GM19463 (cell line): ENCODE measurements at regions not wholly inside any gene's neighbourhood (a gene's known extent, or its start where the extent isn't known, plus 50 kb on each side); places are given as distances from the start of the nearest gene placed in this dataset.
"Not testable (repeated sequence)": the region's sequence is repeated elsewhere in the genome, so short reads cannot be mapped to it uniquely, and the experiment has no call there.

Experiments used
- ATAC-seq: cut with Tn5 transposase; IDR thresholded peaks from one replicate; pipeline ENCODE4 v1.9.1; 2021; ENCODE audit warnings: mild to moderate bottlenecking, moderate library complexity; ENCODE audit not compliant: unreplicated experiment

- no peak for ATAC-seq
Observed at GRCh38 chr10:44118500-44118899, 266.4 kb downstream of the CXCL12 start.

- ATAC-seq, result no peak
Observed at GRCh38 chr10:44116474-44116873, 268.4 kb downstream of the CXCL12 start.

- no peak for ATAC-seq
Observed at GRCh38 chr10:44115516-44115915, 269.4 kb downstream of the CXCL12 start.

- no peak for ATAC-seq
Observed at GRCh38 chr10:44114441-44114840, 270.5 kb downstream of the CXCL12 start.

- not testable (repeated sequence) for ATAC-seq
Observed at GRCh38 chr10:44112280-44112679, 272.6 kb downstream of the CXCL12 start.

- no peak for ATAC-seq
Observed at GRCh38 chr10:44105696-44106095, 279.2 kb downstream of the CXCL12 start.

GRCh38 chr10:44102726-44103255 is 282.1 kb downstream of the CXCL12 start:
- ATAC-seq, result no peak

- no peak for ATAC-seq
Observed at GRCh38 chr10:44101082-44101481, 283.8 kb downstream of the CXCL12 start.

- ATAC-seq, result no peak
Observed at GRCh38 chr10:44099511-44099910, 285.4 kb downstream of the CXCL12 start.

GRCh38 chr10:44096217-44096616 is 288.7 kb downstream of the CXCL12 start:
- not testable (repeated sequence) for ATAC-seq

GRCh38 chr10:44089671-44090070 is 295.2 kb downstream of the CXCL12 start:
- ATAC-seq, result no peak

GRCh38 chr10:44087403-44087802 is 297.5 kb downstream of the CXCL12 start:
- ATAC-seq, result no peak

- no peak for ATAC-seq
Observed at GRCh38 chr10:44083719-44084400, 301.0 kb downstream of the CXCL12 start.

GRCh38 chr10:44071479-44071878 is 313.4 kb downstream of the CXCL12 start:
- ATAC-seq, result no peak

GRCh38 chr10:44070282-44070681 is 314.6 kb downstream of the CXCL12 start:
- ATAC-seq, result no peak

- no peak for ATAC-seq
Observed at GRCh38 chr10:44069573-44069972, 315.3 kb downstream of the CXCL12 start.

- no peak for ATAC-seq
Observed at GRCh38 chr10:44068716-44069482, 316.0 kb downstream of the CXCL12 start.

- ATAC-seq, result no peak
Observed at GRCh38 chr10:44067432-44067831, 317.5 kb downstream of the CXCL12 start.

- ATAC-seq, result no peak
Observed at GRCh38 chr10:44066527-44067255, 318.2 kb downstream of the CXCL12 start.

GRCh38 chr10:44065788-44066526 is 318.9 kb downstream of the CXCL12 start:
- no peak for ATAC-seq
